GM12878 (cell line): ENCODE measurements at regions not wholly inside any gene's neighbourhood (a gene's known extent, or its start where the extent isn't known, plus 50 kb on each side); places are given as distances from the start of the nearest gene placed in this dataset.

Experiments used
- ATAC-seq: fragments of 200-7000 bp; cut with Tn5 transposase; 3 replicates; pipeline ENCODE4 v1.9.1; 2020; ENCODE audit warnings: mild to moderate bottlenecking, moderate library complexity
- BruUV-seq: library from RNA; stranded (reverse); fragments of 400-500 nt; replicated peaks from 2 replicates; lab custom pipeline; 2021; lab: Mats Ljungman, UMichigan
- CTCF ChIA-PET: fragments of 300-600 bp; sonication (Branson Sonifier 250); formaldehyde crosslinking; extraction: SDS; loops from one replicate; lab custom pipeline; 2021; ENCODE audit warnings: inconsistent platforms; lab: Yijun Ruan, JAX
- POLR2A ChIA-PET: fragments of 350-600 bp; formaldehyde crosslinking; extraction: SDS; loops from one replicate; lab custom pipeline; 2021; ENCODE audit warnings: inconsistent platforms; lab: Charles Lee
- RAD21 ChIA-PET: fragments of 300-600 bp; sonication (Branson Sonifier 250); formaldehyde crosslinking; loops from one replicate; lab custom pipeline; 2023; ENCODE audit warnings: antibody characterized with exemption; ENCODE audit not compliant: unreplicated experiment; lab: Charles Lee
- SMC1A ChIA-PET: fragments of 300-600 bp; sonication (Branson Sonifier 250); formaldehyde crosslinking; loops from one replicate; lab custom pipeline; 2023; ENCODE audit not compliant: unreplicated experiment, uncharacterized antibody; lab: Charles Lee
- DNase-seq: peaks from one replicate; pipeline ENCODE4 v3.0.0-alpha.2; 2011; ENCODE audit warnings: low read depth, low spot score
- FAIRE-seq: peaks from 3 replicates; lab custom pipeline; 2011; peaks lifted over from hg19 to GRCh38; lab: Jason Lieb, UNC
- H2AFZ ChIP-seq: 2 replicates; pipeline ENCODE4 v1.6.0; 2011; ENCODE audit warnings: low read depth, low read length, control low read depth; ENCODE audit not compliant: control insufficient read depth
- H3K27ac ChIP-seq: 2 replicates; pipeline ENCODE4 v1.5.1; 2011; ENCODE audit warnings: control low read depth; ENCODE audit not compliant: control insufficient read depth, insufficient read depth
- H3K27me3 ChIP-seq, 2 experiments: replicated peaks in 1 of 2; 2 replicates each; pipeline versions ENCODE4 v1.6.0 to v1.6.1; 2011; ENCODE audit warnings: low read length in 1 of 2; ENCODE audit not compliant: control insufficient read depth in 2 of 2, insufficient read depth in 2 of 2
- H3K36me3 ChIP-seq, 2 experiments: 2 replicates each; pipeline ENCODE4 v1.5.1; 2011; ENCODE audit warnings: low read length in 1 of 2; ENCODE audit not compliant: control insufficient read depth in 2 of 2, insufficient read depth in 2 of 2
- H3K4me1 ChIP-seq: 2 replicates; pipeline ENCODE4 v1.6.1; 2011; ENCODE audit warnings: mild to moderate bottlenecking, low read length, moderate library complexity, mixed read lengths; ENCODE audit not compliant: control insufficient read depth, insufficient read depth
- H3K4me2 ChIP-seq: 2 replicates; pipeline ENCODE4 v1.6.0; 2011; ENCODE audit warnings: control low read depth; ENCODE audit not compliant: control insufficient read depth, insufficient read depth
- H3K4me3 ChIP-seq: fragments of 200-600 bp; sonication (generic); 2 replicates; pipeline ENCODE4 v1.5.1; 2016
- H3K79me2 ChIP-seq: 2 replicates; pipeline ENCODE4 v1.6.0; 2011; ENCODE audit warnings: low read length; ENCODE audit not compliant: control insufficient read depth, insufficient read depth
- H3K9ac ChIP-seq: 2 replicates; pipeline ENCODE4 v1.8.0; 2011; ENCODE audit warnings: low read length, control low read depth, mixed read lengths; ENCODE audit not compliant: control insufficient read depth, insufficient read depth
- H3K9me3 ChIP-seq: replicated peaks from 3 replicates; pipeline ENCODE4 v1.5.1; 2011; ENCODE audit warnings: mild to moderate bottlenecking, low read length; ENCODE audit not compliant: control insufficient read depth, insufficient read depth
- H4K20me1 ChIP-seq: 2 replicates; pipeline ENCODE4 v1.6.0; 2011; ENCODE audit not compliant: control insufficient read depth, insufficient read depth
- ATF2 ChIP-seq: IDR thresholded peaks from 2 replicates; pipeline ENCODE4 v1.6.1; 2012; ENCODE audit warnings: low read length, inconsistent platforms
- CBFB ChIP-seq: IDR thresholded peaks from 2 replicates; pipeline ENCODE4 v1.6.1; 2016; ENCODE audit warnings: antibody characterized with exemption, low read depth
- DPF2 ChIP-seq: fragments of 450-650 bp; IDR thresholded peaks from 2 replicates; pipeline ENCODE4 v1.6.1; 2017; ENCODE audit warnings: mild to moderate bottlenecking
- ETV6 ChIP-seq, 2 experiments: fragments of 450-650 bp in 1 of 2; IDR thresholded peaks in 1 of 2; conservative IDR thresholded peaks in 1 of 2; 2 replicates each; pipeline ENCODE4 v1.6.1; 2014; ENCODE audit warnings: antibody characterized with exemption in 1 of 2, borderline replicate concordance in 1 of 2, low read depth in 1 of 2, mild to moderate bottlenecking in 1 of 2, moderate library complexity in 1 of 2
- FOS ChIP-seq: IDR thresholded peaks from 3 replicates; pipeline ENCODE4 v1.6.1; 2011; ENCODE audit warnings: borderline replicate concordance; ENCODE audit not compliant: insufficient read length; ENCODE audit errors: extremely low read depth
- MYC ChIP-seq: IDR thresholded peaks from 2 replicates; pipeline ENCODE4 v1.6.1; 2011; ENCODE audit warnings: mild to moderate bottlenecking, low read length, moderate library complexity, inconsistent platforms; ENCODE audit not compliant: insufficient read depth, insufficient replicate concordance, insufficient read length, severe bottlenecking
- NFYA ChIP-seq: IDR thresholded peaks from 2 replicates; pipeline ENCODE4 v1.6.1; 2011; ENCODE audit warnings: low read depth, mild to moderate bottlenecking, low read length, improper control_type of control experiment, borderline replicate concordance
- PBX3 ChIP-seq: IDR thresholded peaks from 2 replicates; pipeline ENCODE4 v1.6.1; 2011; ENCODE audit warnings: mild to moderate bottlenecking, low read depth, low read length, moderate library complexity; ENCODE audit not compliant: insufficient replicate concordance
- REST ChIP-seq: IDR thresholded peaks from 2 replicates; pipeline ENCODE4 v1.6.1; 2012; ENCODE audit warnings: mild to moderate bottlenecking, low read depth, low read length
- SIX5 ChIP-seq: IDR thresholded peaks from 2 replicates; pipeline ENCODE4 v1.6.1; 2011; ENCODE audit warnings: mild to moderate bottlenecking, low read depth, low read length, moderate library complexity; ENCODE audit not compliant: severe bottlenecking
- WGBS: methylation state at CpG from one replicate; pipeline ENCODE4 v1.1.6; 2016; ENCODE audit warnings: low lambda C conversion rate; ENCODE audit not compliant: insufficient replicate concordance, insufficient coverage; ENCODE audit errors: missing lambda C conversion rate; 5-methylcytosine and 5-hydroxymethylcytosine counted together
- in situ Hi-C: fragments of 300-500 bp; cut with MboI; formaldehyde crosslinking; loops from 9 replicates; pipeline ENCODE4 v1.14.3; 2018; ENCODE audit warnings: mixed read lengths
- intact Hi-C: fragments of 100-400 bp; cut with micrococcal nuclease; formaldehyde crosslinking; loops from one replicate; pipeline ENCODE4 v1.14.2; 2022; ENCODE audit not compliant: unreplicated experiment

DNA sequence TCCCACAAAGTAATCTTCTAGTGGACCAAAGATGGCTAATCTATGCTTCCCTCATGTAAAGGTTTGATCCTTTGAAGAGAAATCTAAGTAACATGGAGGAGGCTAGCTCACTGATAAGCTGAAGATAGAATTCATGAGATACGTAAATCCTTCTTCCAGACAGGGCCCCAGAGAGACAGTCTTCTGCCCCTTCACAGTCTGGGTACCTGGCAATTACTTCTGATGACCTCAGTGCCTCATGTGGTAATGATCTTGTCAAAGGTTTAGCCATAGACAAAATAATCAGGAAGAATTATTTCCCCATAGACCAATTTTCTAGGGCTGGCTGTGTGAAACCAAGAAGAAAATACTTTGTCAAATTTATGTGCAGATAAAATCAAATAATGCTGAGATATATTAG is 495.8 kb downstream of the METTL4 start (continued):
- no peak for TF ChIP-seq SIX5
- no peak for TF ChIP-seq PBX3
- no peak for TF ChIP-seq FOS

DNA sequence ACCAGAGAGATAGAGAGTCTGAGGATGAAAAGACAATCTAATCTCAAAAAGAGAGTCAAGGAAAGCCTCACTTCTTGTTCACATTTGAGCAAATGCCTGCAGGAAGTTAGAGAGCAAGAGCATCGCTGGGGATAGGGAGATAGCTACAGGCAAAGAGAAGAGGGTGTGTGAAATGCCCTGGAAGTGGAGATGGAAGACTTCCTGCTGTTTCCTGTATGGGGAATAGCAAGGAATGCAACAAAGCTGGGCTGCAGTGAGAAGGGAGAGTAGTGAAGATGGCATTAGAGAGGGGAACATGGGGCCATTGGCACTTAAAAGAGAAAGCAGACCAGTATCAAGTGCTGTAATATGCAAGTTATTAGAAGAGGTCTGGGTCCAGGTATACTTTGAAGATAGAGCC is 488.6 kb downstream of the METTL4 start:
- Histone ChIP-seq H3K4me2 (no peak overlapping the region), H3K36me3 (no peaks in the 10 kb centered on the region), H3K4me3 (no peak overlapping the region), H3K9ac (no peak overlapping the region), H3K27ac (no peak overlapping the region), H3K4me1 (no peaks in the 10 kb centered on the region), H2AFZ (no peak overlapping the region), H4K20me1 (no peaks in the 10 kb centered on the region), H3K9me3 (no peaks in the 10 kb centered on the region), H3K79me2 (no peaks in the 10 kb centered on the region), H3K27me3 (no peaks in the 10 kb centered on the region)
- FAIRE-seq (no peak), DNase-seq (no peak), ATAC-seq (no peak)
- 5% methylated on average over 1 of the region's 1 CpG for WGBS
- SMC1A ChIA-PET, result interaction anchor here (1.3 kb wide), 1 partner anchor 17 kb away, joined by 3 read pairs; no protein-coding TSS in a partner anchor
- POLR2A ChIA-PET, result no interaction called here
- RAD21 ChIA-PET, result no interaction called here
- intact Hi-C loops, result no loop called here
- BruUV-seq, result no TSS peak
- CTCF ChIA-PET, result interaction anchor here (1.1 kb wide), 1 partner anchor 15 kb away, joined by 3 read pairs; no protein-coding TSS in a partner anchor
- in situ Hi-C loops, result loop anchor here (25.0 kb wide), 1 partner anchor 1220 kb away; no protein-coding TSS in a partner anchor
- TF ChIP-seq CBFB, result no peak
- no peak for TF ChIP-seq DPF2
- TF ChIP-seq ATF2, result no peak
- no peak for TF ChIP-seq MYC
- no peak for TF ChIP-seq NFYA
- no peak for TF ChIP-seq REST
- TF ChIP-seq ETV6 (conservative IDR thresholded peaks at IDR 0.05 in 1 of 2, IDR thresholded peaks at IDR 0.05 in 1 of 2; ENCODE audit: borderline replicate concordance in 1 of 2, low read depth in 1 of 2), result no peak
